ENCODE measurements at regions not wholly inside any gene's neighbourhood (a gene's known extent, or its start where the extent isn't known, plus 50 kb on each side); places are given as distances from the start of the nearest gene placed in this dataset.

GRCh38 chr3:16817197-16817596 lies 67.6 kb upstream of the PLCL2 start:
- TF ChIP-seq POLR2A (IDR thresholded peaks at IDR 0.05; ENCODE audit: low read length) (no peak), GATA1 (IDR thresholded peaks at IDR 0.05; ENCODE audit: low read depth, low read length) (no peak)

All from erythroblast (primary cell).